NCI-H2227 (cell line): ENCODE measurements at regions not wholly inside any gene's neighbourhood (a gene's known extent, or its start where the extent isn't known, plus 50 kb on each side); places are given as distances from the start of the nearest gene placed in this dataset.
A peak's percentile ranks its signal among the peaks of the same experiment; 100 is the strongest.
"Not testable (repeated sequence)": the region's sequence is repeated elsewhere in the genome, so short reads cannot be mapped to it uniquely, and the experiment has no call there.

ENCODE experiments used
- DNase-seq: peaks from one replicate; lab custom pipeline; 2025; ENCODE audit not compliant: unreplicated experiment; lab: John Stamatoyannopoulos, UW

DNA sequence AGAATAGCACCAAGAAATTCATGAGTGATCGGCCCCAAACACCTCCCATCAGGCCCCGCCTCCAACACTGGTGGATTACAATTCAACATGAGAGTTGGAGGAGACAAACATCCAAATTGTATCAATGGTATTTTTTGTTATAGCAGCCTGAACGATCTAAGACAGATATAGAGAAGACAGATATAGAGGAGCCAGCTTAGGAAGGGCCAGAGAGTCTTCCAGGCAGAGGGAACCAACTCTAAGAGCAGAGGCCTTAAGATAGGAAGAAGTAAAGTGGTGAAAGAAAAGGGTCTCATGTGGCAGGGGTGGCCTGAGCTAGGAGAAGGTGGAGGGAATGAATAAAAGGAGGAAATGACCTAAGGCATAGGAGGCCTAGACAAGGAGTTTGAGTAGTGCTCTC, 158.8 kb upstream of the TBL1XR1 start:
- DNase-seq: no peak

DNA sequence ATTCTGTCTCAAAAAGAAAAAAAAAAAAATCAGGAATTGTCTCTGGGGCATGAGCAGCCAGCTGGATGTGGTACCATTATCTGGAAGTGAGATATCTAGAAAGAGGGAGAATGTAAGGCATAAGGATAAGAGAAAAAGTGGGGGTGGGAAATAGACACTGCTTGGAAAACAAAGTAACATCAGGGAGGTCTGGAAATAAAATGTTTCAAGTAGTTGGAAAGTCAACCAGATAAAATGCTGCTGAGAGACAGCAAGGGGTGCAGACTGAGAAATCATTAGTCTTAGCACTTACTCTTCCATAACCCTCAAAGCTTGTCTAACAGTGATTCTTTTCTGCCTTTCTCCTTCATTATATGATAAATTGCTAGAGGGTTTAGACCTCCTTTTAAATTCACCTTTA, 159.7 kb upstream of the TBL1XR1 start:
- no peak for DNase-seq

DNA sequence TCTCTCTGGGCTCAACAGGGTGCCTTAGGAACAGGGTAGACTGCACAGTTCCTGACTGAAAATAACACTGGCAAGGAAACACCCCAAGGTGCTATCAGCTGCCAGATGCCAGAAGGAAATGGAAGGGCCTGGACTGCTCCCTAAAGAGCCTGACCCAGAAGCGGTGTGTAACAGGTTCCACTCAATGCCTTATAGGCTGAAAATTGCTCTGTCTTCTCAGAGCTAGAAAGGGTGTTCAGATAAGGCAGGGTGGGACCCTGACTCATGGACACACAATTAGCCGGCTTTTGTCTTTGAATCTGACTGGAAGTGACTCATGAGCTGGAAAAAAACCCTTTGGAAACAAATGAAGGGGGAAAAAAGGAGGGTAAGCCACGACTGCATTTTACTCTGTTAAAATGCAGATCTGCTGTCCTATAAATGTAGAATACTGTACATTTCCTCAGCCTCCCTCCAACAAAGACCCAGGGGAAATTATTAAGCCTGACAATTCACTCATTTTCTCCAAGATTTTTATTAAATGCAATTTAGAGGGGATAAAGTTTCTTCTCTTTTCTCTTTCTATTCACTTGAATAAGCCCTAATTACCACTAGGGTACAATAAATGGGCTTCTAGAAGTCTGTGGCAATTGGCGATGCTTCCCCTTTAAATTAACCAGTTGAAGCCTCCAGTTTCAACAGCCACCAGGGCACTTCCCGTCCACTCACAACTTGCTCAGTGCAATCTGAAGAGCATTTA, 160.2 kb upstream of the TBL1XR1 start:
- peak; percentile 17 for DNase-seq

DNA sequence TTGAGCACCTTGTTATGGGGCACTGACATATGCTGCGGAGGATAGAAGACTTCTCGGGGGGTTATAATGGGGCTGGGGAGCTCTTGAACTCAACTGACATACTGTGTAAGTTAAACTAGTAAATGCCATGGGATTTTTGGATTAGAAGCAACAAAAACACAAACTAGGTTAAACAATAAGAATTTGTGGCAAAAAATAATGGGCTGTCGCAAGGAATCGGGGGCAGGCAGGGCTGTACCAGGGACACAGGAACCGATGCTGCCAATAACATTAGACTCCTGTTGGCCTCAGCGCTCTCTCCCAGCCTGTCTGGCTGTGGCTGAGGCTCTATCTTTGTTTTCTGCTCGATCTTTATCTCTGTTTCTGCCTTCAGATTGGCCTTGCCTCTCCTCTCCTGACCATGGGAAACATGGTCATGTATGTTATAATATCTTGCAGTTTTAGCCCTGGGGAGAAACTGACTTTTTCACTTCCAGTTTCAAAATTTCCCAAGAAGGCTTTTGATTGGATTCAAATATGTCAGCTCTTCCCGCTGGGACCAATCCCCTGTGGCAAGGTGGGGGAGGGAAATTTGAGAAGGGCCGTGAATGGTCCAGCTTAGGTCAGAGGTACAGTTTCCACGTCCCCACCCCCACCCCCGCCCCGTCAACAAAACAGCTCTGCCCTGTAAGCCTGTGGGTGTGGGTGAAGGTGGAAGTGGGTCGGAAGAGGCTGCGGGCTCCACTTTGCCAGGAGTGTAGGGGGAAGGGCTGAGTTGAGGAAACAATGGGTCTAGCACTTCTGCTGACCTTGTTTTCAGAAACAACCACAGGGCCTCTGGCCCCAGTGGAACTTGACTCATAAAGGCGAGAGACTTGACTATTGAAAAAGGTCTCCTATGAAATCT, 161.1 kb upstream of the TBL1XR1 start:
- peak; percentile 58 for DNase-seq

DNA sequence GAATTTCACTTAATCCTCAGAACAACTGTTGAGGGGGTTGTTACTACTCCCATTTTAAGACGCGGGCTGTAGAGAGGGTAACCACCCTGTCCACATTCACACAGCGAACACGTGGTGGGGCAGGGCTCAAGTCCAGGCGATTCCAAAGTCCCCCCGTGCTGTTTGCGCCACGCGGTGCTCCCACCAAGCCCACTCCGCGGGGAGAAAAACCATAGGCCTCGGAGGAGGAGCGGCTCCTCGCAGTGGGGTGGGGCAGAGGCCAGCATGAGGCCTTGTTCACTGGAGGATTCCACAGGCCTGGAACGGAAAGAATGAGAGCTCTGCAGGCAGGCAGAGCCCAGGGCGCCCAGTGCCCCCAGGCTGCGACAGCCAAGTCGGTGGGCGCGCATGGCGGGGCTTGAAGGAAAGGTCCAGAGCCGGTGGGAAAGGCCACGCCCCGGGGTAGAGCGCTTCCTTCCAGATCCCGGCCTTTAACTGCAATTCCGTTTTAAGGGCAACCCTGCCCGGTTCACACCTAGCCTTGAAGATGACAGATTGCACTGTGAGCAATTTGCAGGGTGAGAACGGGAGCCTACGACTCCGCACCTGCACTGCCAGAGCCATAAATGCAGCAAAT, 161.8 kb upstream of the TBL1XR1 start:
- DNase-seq: peak; percentile 71

DNA sequence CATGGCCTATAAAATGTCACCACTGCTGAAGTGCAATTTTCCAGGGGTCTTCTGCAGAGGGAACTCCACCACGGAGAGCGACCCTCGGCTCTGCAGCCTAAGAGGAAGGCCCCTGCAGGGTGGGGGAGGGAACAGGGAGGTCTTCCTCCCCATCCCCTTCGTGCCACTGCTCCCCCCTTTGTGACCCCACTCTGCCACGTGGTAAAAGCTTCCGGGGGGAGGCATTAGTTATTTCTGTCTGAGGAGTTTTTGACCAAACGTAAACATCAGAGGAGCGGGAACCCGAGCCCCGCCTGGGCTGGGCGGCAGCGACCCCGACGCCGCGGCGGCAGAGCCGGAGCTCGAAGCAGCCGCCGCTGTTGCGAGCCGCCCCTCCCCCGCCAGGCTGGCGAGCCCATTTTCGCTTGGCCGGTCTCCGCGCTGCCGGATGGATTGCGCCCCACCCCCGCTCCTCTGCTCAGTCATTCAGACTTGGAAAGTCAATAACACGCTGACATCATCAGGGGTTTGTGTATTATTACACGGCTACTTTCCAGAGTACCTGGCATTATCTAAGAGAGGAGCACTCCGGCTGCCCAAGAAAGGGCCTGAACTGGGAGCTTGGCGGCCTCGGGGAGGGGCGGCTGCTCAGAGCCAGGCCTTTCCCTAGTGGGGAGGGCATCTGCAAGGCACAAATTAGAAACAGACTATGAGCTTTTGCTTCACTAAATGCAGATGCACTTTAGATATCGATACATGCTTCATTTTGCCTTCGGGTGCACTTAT, 162.5 kb upstream of the TBL1XR1 start:
- peak; percentile 98 for DNase-seq

DNA sequence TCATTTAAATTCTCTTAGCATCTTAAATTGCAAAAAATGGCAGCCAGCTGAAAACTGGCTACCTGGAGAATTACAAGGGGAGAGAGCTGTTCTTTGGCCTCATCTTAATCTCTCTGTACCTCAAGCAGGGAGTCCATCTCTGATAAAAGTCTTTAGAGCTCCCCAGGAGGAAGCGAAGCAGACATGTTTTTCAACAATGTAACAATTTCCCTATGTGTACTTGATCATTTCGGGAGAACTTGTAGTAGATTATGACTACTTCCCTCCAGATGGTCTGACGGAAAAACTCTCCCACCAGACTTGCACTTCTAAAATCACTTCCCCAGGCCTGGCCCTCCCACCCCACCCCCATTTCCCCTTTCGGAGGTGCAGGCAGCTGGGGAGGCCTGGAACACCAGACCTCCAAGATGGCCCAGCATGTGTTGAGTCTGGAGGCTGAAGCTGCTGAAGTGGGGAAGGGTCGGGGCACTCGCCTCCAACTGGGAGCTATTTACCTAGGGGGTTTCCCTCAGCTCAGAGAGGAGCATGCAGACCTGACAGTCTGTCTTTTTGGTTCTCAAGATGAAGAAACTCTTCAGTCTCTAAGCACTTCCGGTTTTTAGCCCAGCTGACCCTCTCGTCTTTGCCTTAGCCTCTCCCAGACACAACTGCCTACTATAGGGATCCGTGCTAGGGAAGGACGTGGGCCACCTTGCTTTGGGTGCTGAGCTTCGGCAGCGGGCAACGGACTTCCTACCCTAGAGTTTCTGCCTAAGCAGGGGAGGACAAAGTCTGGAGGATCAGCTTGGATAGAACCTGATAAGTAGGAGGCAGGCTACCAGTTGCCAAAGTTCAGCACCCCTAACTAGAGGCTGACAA, 164.0 kb upstream of the TBL1XR1 start:
- DNase-seq: no peak

DNA sequence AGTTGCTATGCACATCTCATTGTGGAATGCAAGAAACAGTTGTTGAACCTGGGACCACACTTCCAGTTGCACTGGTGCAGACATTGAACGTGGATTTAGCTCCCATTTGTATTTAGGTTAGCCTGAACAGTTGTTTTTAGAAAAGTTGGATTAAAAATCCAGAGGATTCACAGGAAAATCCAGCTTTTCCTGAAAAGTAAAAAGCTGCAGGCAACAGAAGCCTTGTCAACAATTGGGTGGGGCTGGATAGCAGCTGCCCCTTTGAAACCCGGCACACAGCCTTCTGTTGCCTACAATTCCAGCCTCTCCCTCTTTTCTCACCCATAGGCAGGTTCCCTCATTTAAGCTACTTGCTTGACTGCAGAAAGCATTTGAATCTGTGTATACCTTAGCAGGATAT, 165.3 kb upstream of the TBL1XR1 start:
- DNase-seq: no peak

DNA sequence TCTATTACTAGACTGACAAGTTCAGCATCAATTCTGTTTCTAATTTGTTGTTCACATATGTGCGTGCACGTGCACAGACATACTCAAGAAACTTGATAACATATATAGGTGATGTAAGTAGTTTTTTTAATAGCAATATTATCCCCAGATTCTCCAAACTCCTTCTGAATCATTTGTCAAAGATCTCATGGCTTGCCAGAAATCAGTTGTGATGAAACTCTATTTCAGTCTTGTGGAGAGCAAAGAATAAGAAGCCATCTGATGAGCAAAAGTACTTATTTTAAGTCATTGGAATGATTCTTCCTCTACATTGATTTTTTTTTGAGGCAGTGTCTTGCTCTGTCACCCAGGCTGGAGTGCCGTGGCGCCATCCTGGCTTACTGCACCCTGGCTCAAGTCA, 167.0 kb upstream of the TBL1XR1 start:
- no peak for DNase-seq

DNA sequence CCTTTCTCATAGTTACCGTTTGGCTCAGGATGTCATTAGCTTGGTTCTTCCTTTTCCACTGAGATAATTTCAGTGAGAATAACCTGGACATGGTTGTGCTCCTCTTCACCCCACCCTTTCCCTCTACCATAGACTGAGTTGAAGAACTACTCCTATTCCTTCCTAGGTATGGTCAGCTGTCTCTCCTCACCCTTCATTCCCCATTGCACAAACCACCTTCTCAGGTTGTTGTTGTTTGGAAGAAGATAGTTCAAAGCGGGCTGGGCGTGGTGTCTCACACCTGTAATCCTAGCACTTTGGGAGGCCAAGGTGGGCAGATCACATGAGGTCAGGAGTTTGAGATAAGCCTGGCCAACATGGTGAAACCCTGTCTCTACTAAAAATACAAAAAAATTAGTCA, 168.0 kb upstream of the TBL1XR1 start:
- DNase-seq: not testable (repeated sequence)

DNA sequence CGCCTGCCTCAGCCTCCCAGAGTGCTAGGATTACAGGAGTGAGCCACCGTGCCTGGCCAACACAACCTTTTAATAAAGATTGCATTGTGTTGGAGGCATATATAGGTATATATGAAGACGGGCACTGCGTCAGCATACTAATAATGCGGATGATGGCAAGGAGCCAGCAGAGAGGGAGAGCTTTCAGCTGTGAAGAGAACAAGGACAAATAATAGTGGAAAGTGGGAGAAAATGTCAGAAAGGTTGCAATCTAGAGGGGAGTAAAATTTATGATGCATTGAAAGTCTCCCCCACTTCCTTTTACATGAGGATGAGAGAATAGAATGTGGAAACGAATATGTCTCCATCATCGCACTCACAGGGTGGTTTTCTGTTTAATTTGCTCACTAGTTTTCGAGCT, 170.5 kb upstream of the TBL1XR1 start:
- DNase-seq: peak; percentile 50

DNA sequence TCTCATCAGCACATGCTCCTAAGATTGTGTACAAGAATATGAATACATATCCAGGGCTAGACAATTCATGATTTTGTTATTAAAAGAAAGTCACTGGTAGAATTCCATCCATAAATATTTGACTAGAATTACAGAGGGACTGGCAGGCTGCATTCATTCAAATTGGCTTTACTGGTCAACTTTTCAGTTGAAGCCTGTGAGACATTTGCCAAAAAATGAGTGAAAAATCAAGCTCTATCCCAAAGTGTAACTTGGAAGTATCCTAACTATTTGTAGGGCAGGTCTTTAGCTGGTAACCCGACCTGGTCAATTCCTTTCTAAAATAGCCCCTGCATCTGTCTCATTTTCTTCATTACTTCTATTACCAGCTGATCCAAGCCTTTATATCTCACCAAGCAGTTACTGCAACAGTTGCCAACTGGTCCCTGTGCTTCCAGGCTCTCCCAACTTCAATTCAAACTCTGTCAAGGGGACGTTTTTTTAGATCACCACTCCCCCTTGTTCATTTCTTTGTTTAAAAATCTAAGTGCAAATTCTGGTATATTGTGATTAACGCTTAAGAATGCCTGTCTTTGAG, 173.1 kb upstream of the TBL1XR1 start:
- no peak for DNase-seq

DNA sequence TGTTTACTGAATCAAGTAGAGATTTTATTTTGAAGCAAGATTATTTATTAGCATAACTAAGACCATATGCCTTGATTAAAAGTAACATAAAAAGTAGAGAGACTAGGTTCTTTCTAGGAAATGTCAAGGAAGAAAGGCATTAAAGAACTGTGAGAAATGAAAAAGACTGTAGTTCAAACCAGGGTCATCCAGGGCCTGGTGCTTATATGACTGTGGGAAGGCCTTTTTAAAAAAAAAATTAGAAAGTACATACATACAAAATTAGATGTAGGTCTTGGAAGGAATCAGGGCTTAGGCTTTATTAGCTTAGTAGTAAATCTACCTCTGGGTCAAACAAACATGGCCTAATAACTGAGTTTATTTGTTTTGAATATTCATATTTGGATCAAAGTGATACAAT, 173.9 kb upstream of the TBL1XR1 start:
- no peak for DNase-seq

DNA sequence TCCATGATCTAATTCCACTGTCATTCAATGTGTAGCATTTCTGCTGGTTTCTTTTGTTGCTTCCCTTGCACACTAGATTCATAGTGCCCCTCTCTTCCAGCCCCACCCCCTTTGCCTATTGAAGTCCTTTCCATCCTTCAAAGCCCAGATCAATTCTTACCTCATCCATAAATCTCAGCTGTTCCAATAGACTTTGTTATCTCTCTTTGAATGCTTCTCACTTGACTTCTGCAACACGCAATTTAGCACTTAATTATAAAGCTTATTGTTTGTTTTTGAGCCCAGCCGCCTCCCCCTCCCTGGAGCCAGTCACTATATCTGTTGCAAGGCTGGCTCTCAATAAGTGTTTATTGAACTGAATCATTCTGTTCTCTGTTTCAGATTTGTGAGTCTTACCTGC, 174.6 kb upstream of the TBL1XR1 start:
- DNase-seq: peak; percentile 60

DNA sequence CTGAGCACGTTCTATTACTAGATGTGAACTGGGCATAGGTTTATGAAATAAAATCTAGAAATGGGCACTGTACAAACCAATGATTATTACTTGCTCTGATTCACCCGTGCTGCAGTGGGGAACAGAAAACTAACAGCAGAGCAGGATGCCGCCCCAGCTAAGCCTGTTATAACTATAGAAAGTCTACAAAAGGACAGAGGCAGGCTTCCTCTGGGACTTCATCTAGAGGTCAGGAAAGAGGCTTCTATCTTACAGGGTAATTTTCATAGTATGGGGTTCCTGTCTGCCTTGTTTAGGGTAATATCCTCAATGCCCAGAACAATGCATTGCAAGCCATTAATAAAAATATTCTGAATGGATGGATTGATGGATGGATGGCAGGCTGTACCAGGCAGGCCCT, 177.0 kb upstream of the TBL1XR1 start:
- DNase-seq: no peak

DNA sequence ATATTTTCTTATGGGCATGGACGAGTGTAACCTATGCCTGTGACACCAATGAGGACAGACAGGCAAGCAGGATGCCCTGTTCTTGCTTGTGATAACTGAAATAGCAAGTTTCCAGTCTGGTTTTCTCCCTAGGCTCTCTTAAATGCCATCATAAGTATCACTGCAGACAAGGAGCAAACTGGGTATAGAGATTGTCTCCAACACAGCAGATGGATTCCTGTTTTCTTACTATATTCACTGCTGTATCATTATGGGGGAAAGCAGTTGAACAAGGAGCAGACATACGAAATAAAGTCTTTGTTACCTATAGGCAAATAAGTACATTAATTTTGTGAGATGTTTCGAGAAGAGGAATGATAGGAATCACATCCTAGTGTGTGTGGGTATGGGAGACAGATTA, 178.0 kb upstream of the TBL1XR1 start:
- no peak for DNase-seq

DNA sequence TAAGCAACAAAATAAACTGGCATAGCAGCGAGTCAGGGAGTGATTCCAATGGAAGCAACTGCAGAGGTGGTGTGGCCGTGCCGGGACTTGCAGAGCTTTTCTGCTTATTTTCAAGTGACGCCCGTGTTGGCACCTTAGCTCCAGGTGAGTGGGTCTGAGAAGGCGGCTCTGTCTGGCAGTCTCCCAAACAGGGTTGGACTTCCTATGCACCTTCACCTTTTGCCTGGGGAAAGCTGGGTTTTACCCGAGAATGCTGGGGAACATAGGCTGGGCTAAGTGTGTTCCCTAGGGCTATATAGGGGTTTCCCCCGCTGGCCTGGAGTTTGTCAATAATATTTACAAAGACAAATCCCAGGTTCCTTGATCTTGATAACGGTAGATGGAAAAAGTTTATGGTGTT, 179.9 kb upstream of the TBL1XR1 start:
- DNase-seq: no peak

DNA sequence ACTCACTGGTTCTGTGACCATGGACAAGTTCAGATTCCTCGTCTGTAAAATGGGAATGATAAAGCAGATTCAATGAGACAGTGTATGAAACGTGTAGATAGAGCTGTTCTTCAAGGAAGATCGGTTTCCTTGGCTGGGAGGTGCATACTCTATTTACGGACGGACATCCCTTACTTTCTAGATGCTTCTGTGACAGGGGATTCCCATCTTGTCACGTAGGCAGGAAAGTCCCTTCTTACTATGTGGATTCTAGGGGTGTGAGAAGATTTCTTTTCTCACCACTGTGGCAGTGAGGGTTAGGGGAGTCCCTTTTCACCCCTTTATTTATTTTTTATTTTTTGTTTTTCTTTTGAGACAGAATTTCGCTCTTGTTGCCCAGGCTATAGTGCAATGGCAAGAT, 180.9 kb upstream of the TBL1XR1 start:
- no peak for DNase-seq

DNA sequence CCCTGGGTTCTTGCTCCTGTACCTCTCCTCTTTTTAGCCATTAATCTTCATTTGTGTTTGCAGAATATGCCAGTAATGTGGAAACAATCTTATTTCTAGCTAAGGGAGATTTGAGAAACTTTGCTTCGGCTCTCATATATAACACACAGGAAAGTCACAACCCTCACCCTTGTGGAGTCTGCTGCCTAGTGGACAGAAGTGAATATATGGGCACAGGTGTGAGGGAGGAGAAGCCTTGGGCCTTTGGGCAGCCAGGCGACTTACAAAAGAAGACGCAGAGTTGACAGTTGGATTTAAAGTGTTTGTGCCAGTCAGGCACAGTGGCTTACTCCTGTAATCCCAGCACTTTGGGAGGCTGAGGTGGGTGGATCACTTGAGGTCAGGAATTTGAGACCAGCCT, 181.8 kb upstream of the TBL1XR1 start:
- DNase-seq: no peak

DNA sequence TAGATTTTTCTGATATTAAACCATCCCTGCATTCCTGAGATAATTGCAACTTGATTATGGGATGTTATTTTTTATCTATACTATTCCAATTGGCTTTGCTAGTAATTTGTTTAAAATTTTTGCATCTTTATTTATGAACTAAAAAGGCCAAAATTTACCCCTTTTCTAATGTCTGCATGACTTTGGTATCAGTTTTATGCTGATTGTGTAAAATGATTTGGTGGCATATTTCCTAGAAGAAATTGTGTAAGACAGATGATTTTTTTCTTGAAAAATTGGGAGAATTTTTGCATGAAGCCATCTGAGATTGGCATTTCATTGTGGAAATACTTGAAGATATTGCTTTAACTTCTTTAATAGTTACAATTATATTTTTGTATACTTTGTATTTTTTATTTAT, 183.8 kb upstream of the TBL1XR1 start:
- DNase-seq: no peak
